Stomach (tissue), 8 donors: ENCODE measurements at regions not wholly inside any gene's neighbourhood (a gene's known extent, or its start where the extent isn't known, plus 50 kb on each side); places are given as distances from the start of the nearest gene placed in this dataset.

Source experiments
- DNase-seq, 2 donors: peaks; one replicate each; pipeline versions ENCODE4 v3.0.0 to v3.0.0-alpha.2; 2013 to 2019
- H3K27ac ChIP-seq, 5 donors: fragments of 200-600 bp in 4 of 5; sonication (generic) in 4 of 5; one replicate each; pipeline ENCODE4 v1.5.1; 2013 to 2019; ENCODE audit warnings: mild to moderate bottlenecking in 1 of 5, moderate library complexity in 1 of 5
- H3K27me3 ChIP-seq, 3 donors: fragments of 200-600 bp; sonication (generic); one replicate each; pipeline ENCODE4 v1.5.1; 2017 to 2019; ENCODE audit warnings: mixed run types in 1 of 3
- H3K36me3 ChIP-seq, 4 donors: fragments of 200-600 bp; sonication (generic); 1 replicate in 3 of 4; 2 replicates in 1 of 4; pipeline ENCODE4 v1.5.1; 2016 to 2019
- H3K4me1 ChIP-seq, 4 donors: fragments of 200-600 bp; sonication (generic); one replicate each; pipeline ENCODE4 v1.5.1; 2016 to 2019
- H3K4me3 ChIP-seq, 4 donors: fragments of 200-600 bp; sonication (generic) in 3 of 4; one replicate each; pipeline ENCODE4 v1.5.1; 2016 to 2019; ENCODE audit warnings: mild to moderate bottlenecking in 1 of 4
- H3K9me3 ChIP-seq, 4 donors: fragments of 200-600 bp; sonication (generic); one replicate each; pipeline ENCODE4 v1.5.1; 2016 to 2019
- EP300 ChIP-seq: sonication (generic); formaldehyde crosslinking; IDR thresholded peaks from one replicate; pipeline ENCODE4 v1.6.1; 2017; ENCODE audit warnings: antibody characterized with exemption
- POLR2A ChIP-seq, 4 donors: fragments of 450-650 bp; IDR thresholded peaks; one replicate each; pipeline ENCODE4 v1.6.1; 2016; ENCODE audit warnings: antibody characterized with exemption in 4 of 4, control low read depth in 2 of 4, mild to moderate bottlenecking in 1 of 4, moderate library complexity in 1 of 4
- POLR2AphosphoS5 ChIP-seq, 3 donors: sonication (generic); formaldehyde crosslinking; IDR thresholded peaks; one replicate each; pipeline ENCODE4 v1.6.1; 2016; ENCODE audit warnings: antibody characterized with exemption in 3 of 3
- WGBS, 5 donors: extraction: QIAGEN DNeasy Blood & Tissue Kit in 3 of 5; methylation state at CpG; one replicate each; pipeline versions ENCODE4 v1.1.5 to v1.1.7; 2013 to 2018; 5-methylcytosine and 5-hydroxymethylcytosine counted together
- intact Hi-C: fragments of 100-400 bp; cut with DNase I; formaldehyde crosslinking; loops from one replicate; pipeline ENCODE4 v1.15.1; 2023; ENCODE audit warnings: low total_unique reads
- TF ChIP-seq, protein P1 (sequence below), 7 experiments: fragments of 450-650 bp in 4 of 7; fragments of 200-600 bp in 3 of 7; sonication (generic) in 3 of 7; IDR thresholded peaks; one replicate each; pipeline ENCODE4 v1.5.1; 2016 to 2019; ENCODE audit warnings: antibody characterized with exemption in 7 of 7, control low read depth in 2 of 7, mild to moderate bottlenecking in 1 of 7
- donor health status: healthy with polysubstance abuse.
- donor health status: Bipolar disorder and iron deficiency.
- donor health status: healthy.

DNA sequence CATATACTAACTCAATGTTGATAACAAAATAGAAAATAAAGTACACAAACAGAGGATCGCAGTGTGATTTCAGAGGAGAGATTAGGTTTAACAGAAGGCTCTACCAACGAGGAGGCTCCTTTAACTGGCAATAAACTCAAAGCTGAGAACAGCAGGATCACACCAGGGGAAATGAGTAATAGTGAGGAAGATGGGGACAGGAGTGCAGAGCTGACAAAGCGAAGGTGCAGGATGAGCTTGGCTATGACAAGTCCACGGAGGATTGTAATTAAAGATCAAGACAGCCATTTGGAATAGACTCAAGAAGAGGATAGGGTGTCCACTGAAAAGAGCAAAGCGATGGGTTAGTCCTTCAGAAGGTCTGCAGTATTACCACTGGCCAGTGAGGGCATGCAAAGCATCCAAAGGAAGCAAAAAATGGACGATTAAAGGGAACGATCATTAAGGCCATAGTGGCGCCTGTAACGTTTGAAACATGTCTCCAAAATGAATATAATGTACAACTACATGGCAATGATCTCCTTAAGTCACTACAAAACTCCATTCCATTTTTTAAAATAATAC, 85.3 kb downstream of the GRIN2B start:
- WGBS, 5 donors, result 70 to 75% (median 71%) methylated on average over 9 of the region's 9 CpGs
- TF ChIP-seq POLR2A (IDR thresholded peaks at IDR 0.05) (no peak), EP300 (no peak), POLR2AphosphoS5 (IDR thresholded peaks at IDR 0.05) (no peak)
- TF ChIP-seq, protein P1, sequence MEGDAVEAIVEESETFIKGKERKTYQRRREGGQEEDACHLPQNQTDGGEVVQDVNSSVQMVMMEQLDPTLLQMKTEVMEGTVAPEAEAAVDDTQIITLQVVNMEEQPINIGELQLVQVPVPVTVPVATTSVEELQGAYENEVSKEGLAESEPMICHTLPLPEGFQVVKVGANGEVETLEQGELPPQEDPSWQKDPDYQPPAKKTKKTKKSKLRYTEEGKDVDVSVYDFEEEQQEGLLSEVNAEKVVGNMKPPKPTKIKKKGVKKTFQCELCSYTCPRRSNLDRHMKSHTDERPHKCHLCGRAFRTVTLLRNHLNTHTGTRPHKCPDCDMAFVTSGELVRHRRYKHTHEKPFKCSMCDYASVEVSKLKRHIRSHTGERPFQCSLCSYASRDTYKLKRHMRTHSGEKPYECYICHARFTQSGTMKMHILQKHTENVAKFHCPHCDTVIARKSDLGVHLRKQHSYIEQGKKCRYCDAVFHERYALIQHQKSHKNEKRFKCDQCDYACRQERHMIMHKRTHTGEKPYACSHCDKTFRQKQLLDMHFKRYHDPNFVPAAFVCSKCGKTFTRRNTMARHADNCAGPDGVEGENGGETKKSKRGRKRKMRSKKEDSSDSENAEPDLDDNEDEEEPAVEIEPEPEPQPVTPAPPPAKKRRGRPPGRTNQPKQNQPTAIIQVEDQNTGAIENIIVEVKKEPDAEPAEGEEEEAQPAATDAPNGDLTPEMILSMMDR (IDR thresholded peaks at IDR 0.05), result no peak
- intact Hi-C loops, result no loop called here
- no peak for DNase-seq
- no peaks in the 10 kb centered on the region for H3K27me3 ChIP-seq
- H3K4me3 ChIP-seq, result no peak overlapping the region
- no peaks in the 10 kb centered on the region for H3K9me3 ChIP-seq
- no peak overlapping the region for H3K27ac ChIP-seq
- no peaks in the 10 kb centered on the region for H3K36me3 ChIP-seq
- H3K4me1 ChIP-seq, result peaks cover 0 to 7% (median 0%) of the 10 kb centered on the region in 4 donors

DNA sequence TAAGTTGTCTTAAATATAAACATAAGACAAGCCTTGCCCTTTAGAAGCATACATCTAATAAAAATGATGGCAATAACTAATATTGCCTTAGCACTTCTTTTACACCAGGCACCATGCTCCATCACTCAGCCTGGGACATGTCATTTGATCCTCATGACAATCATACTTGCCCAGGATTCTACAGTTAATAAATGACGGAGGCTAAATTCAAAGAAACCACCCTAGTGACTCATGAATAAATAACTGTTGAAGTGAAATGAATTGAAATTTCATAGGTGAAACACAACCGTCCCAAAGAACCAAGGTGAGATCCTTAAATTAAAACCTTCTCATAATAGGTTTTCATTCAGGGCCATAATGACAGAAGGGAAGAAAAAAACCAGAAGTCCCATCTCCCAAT, 89.5 kb downstream of the GRIN2B start:
- WGBS, 5 donors, result 92 to 97% (median 93%) methylated on average over 2 of the region's 2 CpGs

DNA sequence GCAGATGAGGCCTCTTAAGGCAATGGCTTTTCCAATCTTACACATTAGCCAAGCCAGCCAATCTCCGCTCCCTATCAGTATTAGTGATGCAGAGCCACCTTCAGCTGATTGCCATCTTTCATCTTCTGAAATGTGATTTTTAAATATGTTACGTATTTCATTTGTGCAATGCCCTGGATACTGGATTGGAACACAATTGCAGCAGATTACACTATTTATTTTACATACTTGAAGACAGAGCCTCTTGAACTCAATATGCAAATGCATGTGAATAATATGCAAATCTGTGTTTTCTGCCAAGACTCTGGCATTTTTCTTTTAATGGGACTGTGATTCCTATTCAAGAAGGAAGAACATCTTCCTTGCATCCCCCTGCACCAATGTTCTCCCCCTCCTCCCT, 90.5 kb downstream of the GRIN2B start:
- H3K9me3 ChIP-seq, result no peaks in the 10 kb centered on the region
- no peaks in the 10 kb centered on the region for H3K36me3 ChIP-seq
- intact Hi-C loops, result no loop called here
- no peak overlapping the region for H3K4me3 ChIP-seq
- TF ChIP-seq POLR2AphosphoS5 (IDR thresholded peaks at IDR 0.05), result no peak
- TF ChIP-seq, protein P1 (IDR thresholded peaks at IDR 0.05), result no peak
- no peak for TF ChIP-seq EP300
- TF ChIP-seq POLR2A (IDR thresholded peaks at IDR 0.05), result no peak
- H3K4me1 ChIP-seq, result no peaks in the 10 kb centered on the region
- H3K27me3 ChIP-seq, result no peaks in the 10 kb centered on the region
- no peak overlapping the region for H3K27ac ChIP-seq
- WGBS, 5 donors, result 46 to 92% (median 73%) methylated on average over 2 of the region's 2 CpGs
- DNase-seq, result no peak

More for the DNA sequence above, 89.5 kb downstream of the GRIN2B start:
- intact Hi-C loops, result no loop called here
- Histone ChIP-seq H3K36me3 (no peaks in the 10 kb centered on the region), H3K9me3 (no peaks in the 10 kb centered on the region), H3K4me1 (no peaks in the 10 kb centered on the region), H3K27me3 (no peaks in the 10 kb centered on the region), H3K4me3 (no peak overlapping the region), H3K27ac (no peak overlapping the region)
- no peak for DNase-seq
- no peak for TF ChIP-seq EP300
- TF ChIP-seq POLR2AphosphoS5 (IDR thresholded peaks at IDR 0.05), result no peak
- TF ChIP-seq POLR2A (IDR thresholded peaks at IDR 0.05), result no peak
- TF ChIP-seq, protein P1 (IDR thresholded peaks at IDR 0.05), result no peak

DNA sequence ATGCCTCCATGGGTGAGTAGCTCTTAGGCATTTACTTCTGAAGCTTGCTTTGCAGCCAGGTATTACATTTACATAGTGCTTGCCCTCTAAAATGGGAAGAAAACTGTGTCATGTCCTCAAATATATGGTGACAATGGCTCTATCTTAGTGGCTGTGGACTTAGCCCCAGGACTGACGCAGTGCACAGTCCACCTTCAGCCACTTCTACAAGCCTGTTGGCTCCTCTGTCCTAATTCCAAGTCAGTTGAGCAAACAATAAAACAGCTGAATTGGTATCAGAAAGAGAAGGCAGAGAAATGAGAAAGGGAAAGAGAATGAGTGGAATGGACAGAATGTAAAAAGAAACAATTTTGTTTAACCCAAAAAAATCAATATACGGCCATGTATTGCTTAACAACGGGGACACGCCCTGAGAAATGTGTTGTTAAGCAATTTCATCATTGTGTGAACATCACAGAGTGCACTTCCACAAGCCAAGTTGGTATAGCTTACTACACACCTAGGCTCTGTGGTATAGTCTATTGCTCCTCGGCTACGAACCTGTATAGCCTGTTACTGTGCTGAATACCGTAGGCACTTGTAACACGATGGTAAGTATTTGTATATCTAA, 93.5 kb downstream of the GRIN2B start:
- no peaks in the 10 kb centered on the region for H3K4me1 ChIP-seq
- DNase-seq, result no peak
- intact Hi-C loops, result no loop called here
- H3K36me3 ChIP-seq, result no peaks in the 10 kb centered on the region
- H3K27me3 ChIP-seq, result no peaks in the 10 kb centered on the region
- TF ChIP-seq POLR2AphosphoS5 (IDR thresholded peaks at IDR 0.05), result no peak
- TF ChIP-seq POLR2A (IDR thresholded peaks at IDR 0.05), result no peak
- TF ChIP-seq EP300, result no peak
- TF ChIP-seq, protein P1 (IDR thresholded peaks at IDR 0.05), result no peak
- no peak overlapping the region for H3K27ac ChIP-seq
- no peaks in the 10 kb centered on the region for H3K9me3 ChIP-seq
- no peak overlapping the region for H3K4me3 ChIP-seq
- 70 to 82% (median 77%) methylated on average over 8 of the region's 8 CpGs for WGBS, 5 donors
